Panc1 (cell line): ENCODE measurements at regions not wholly inside any gene's neighbourhood (a gene's known extent, or its start where the extent isn't known, plus 50 kb on each side); places are given as distances from the start of the nearest gene placed in this dataset.

Source experiments
- ATAC-seq: fragments of 200-7000 bp; cut with Tn5 transposase; 2 replicates; pipeline ENCODE4 v1.9.1; 2020; ENCODE audit warnings: mild to moderate bottlenecking, moderate library complexity
- BruUV-seq: library from RNA; stranded (reverse); fragments of 400-500 nt; replicated peaks from 2 replicates; lab custom pipeline; 2021; lab: Mats Ljungman, UMichigan
- CTCF ChIA-PET: fragments of 300-600 bp; sonication (Branson Sonifier 250); formaldehyde crosslinking; loops from one replicate; lab custom pipeline; 2022; ENCODE audit warnings: antibody characterized with exemption; lab: Charles Lee
- POLR2A ChIA-PET: fragments of 300-600 bp; sonication (Branson Sonifier 250); formaldehyde crosslinking; loops from one replicate; lab custom pipeline; 2022; ENCODE audit warnings: antibody characterized with exemption; lab: Charles Lee
- DNase-seq: peaks from one replicate; pipeline ENCODE4 v3.0.0-alpha.2; 2010; ENCODE audit warnings: low read depth, low spot score
- H3K27ac ChIP-seq: 2 replicates; pipeline ENCODE4 v1.5.1; 2011; ENCODE audit warnings: mild to moderate bottlenecking, low read length, inconsistent platforms
- H3K27me3 ChIP-seq: fragments of 200-500 bp; sonication (Bioruptor generic); 2 replicates; pipeline ENCODE4 v1.6.0; 2014; ENCODE audit warnings: low read length, inconsistent platforms; ENCODE audit not compliant: control insufficient read depth, insufficient read depth
- H3K36me3 ChIP-seq: fragments of 200-500 bp; sonication (Bioruptor generic); 2 replicates; pipeline ENCODE4 v1.5.1; 2014; ENCODE audit warnings: inconsistent platforms, mild to moderate bottlenecking, low read length, moderate library complexity; ENCODE audit not compliant: control insufficient read depth, insufficient read depth
- H3K4me1 ChIP-seq: 2 replicates; pipeline ENCODE4 v1.5.1; 2011; ENCODE audit warnings: inconsistent platforms, mild to moderate bottlenecking, low read length, moderate library complexity; ENCODE audit not compliant: control insufficient read depth, insufficient read depth
- H3K4me3 ChIP-seq, 2 experiments: 2 replicates each; pipeline ENCODE4 v1.5.1; 2011 to 2012; ENCODE audit warnings: low read depth in 2 of 2, low read length in 2 of 2, mild to moderate bottlenecking in 2 of 2, inconsistent platforms in 1 of 2, moderate library complexity in 1 of 2
- H3K9me3 ChIP-seq: fragments of 200-500 bp; sonication (Bioruptor generic); 2 replicates; pipeline ENCODE4 v1.5.1; 2014; ENCODE audit warnings: low read depth, mild to moderate bottlenecking, inconsistent platforms, low read length, moderate library complexity; ENCODE audit not compliant: control insufficient read depth, insufficient read depth
- CTCF ChIP-seq: fragments of 450-650 bp; IDR thresholded peaks from 2 replicates; pipeline ENCODE4 v1.5.1; 2017; ENCODE audit warnings: mild to moderate bottlenecking
- POLR2AphosphoS5 ChIP-seq: IDR thresholded peaks from 2 replicates; pipeline ENCODE4 v1.6.1; 2012; ENCODE audit warnings: mild to moderate bottlenecking, low read depth, low read length, moderate library complexity
- REST ChIP-seq, 2 experiments: IDR thresholded peaks; 2 replicates each; pipeline ENCODE4 v1.6.1; 2011 to 2012; ENCODE audit warnings: low read depth in 2 of 2, control low read depth in 1 of 2, low read length in 1 of 2, mild to moderate bottlenecking in 1 of 2, moderate library complexity in 1 of 2; ENCODE audit not compliant: insufficient read depth in 1 of 2
- SIN3A ChIP-seq: IDR thresholded peaks from 2 replicates; pipeline ENCODE4 v1.6.1; 2012; ENCODE audit warnings: low read depth, mild to moderate bottlenecking, low read length, moderate library complexity, borderline replicate concordance; ENCODE audit not compliant: insufficient read depth
- TCF7L2 ChIP-seq: IDR thresholded peaks from 2 replicates; pipeline ENCODE4 v1.6.1; 2011; ENCODE audit warnings: mild to moderate bottlenecking, low read depth, low read length, inconsistent platforms
- in situ Hi-C: cut with HindIII; loops from 2 replicates; pipeline ENCODE4 v1.10.0; 2016; ENCODE audit warnings: low sequenced_read_pairs, low pct_unique_long_range_greater_than_20kb
- intact Hi-C: fragments of 100-400 bp; cut with micrococcal nuclease; formaldehyde crosslinking; loops from one replicate; pipeline ENCODE4 v1.10.0; 2022; ENCODE audit not compliant: unreplicated experiment

GRCh38 chr13:106391271-106391670 lies 144.2 kb downstream of the EFNB2 start:
- intact Hi-C loops: no loop called here
- H3K36me3 ChIP-seq: no peaks in the 10 kb centered on the region
- ATAC-seq (no peak), DNase-seq (no peak)
- H3K4me1 ChIP-seq: no peaks in the 10 kb centered on the region
- TF ChIP-seq SIN3A: no peak
- no peak for TF ChIP-seq REST (IDR thresholded peaks at IDR 0.05; ENCODE audit: insufficient read depth in 1 of 2, low read depth in 2 of 2, low read length in 1 of 2)
- BruUV-seq: no TSS peak
- CTCF ChIA-PET: interaction anchor here (0.7 kb wide), 1 partner anchor 232 kb away, joined by 3 read pairs; no protein-coding TSS in a partner anchor
- no peak overlapping the region for H3K4me3 ChIP-seq
- in situ Hi-C loops: no loop called here
- H3K27me3 ChIP-seq: no peaks in the 10 kb centered on the region
- POLR2A ChIA-PET: no interaction called here
- H3K27ac ChIP-seq: no peak overlapping the region
- no peaks in the 10 kb centered on the region for H3K9me3 ChIP-seq

- no peaks in the 10 kb centered on the region for H3K4me1 ChIP-seq
- ChIA-PET CTCF (no interaction called here), POLR2A (no interaction called here)
- H3K27me3 ChIP-seq: no peaks in the 10 kb centered on the region
- TF ChIP-seq REST (IDR thresholded peaks at IDR 0.05; ENCODE audit: insufficient read depth in 1 of 2, low read depth in 2 of 2, low read length in 1 of 2): no peak
- TF ChIP-seq CTCF: no peak
- TF ChIP-seq TCF7L2: no peak
- TF ChIP-seq SIN3A: no peak
- TF ChIP-seq POLR2AphosphoS5: no peak
- no peak for ATAC-seq
- intact Hi-C loops: no loop called here
- in situ Hi-C loops: no loop called here
- BruUV-seq: no TSS peak
- H3K9me3 ChIP-seq: no peaks in the 10 kb centered on the region
- no peak overlapping the region for H3K27ac ChIP-seq
- no peak for DNase-seq
- H3K36me3 ChIP-seq: no peaks in the 10 kb centered on the region
- no peak overlapping the region for H3K4me3 ChIP-seq
These were observed 145.1 kb downstream of the EFNB2 start for GRCh38 chr13:106390367-106390766.
